Small intestine (tissue), 7 donors: ENCODE measurements at regions not wholly inside any gene's neighbourhood (a gene's known extent, or its start where the extent isn't known, plus 50 kb on each side); places are given as distances from the start of the nearest gene placed in this dataset.

ENCODE experiments used
- DNase-seq, 2 donors: peaks; one replicate each; pipeline versions ENCODE4 v3.0.0 to v3.0.0-alpha.2; 2013
- FAIRE-seq: peaks from 2 replicates; lab custom pipeline; 2012; peaks lifted over from hg19 to GRCh38; lab: Jason Lieb, UNC
- H3K27ac ChIP-seq, 3 donors: one replicate each; pipeline ENCODE4 v1.5.1; 2013; ENCODE audit warnings: low read length in 2 of 3, mild to moderate bottlenecking in 2 of 3, control low read depth in 1 of 3, inconsistent platforms in 1 of 3, low read depth in 1 of 3, moderate library complexity in 1 of 3
- H3K27me3 ChIP-seq, 3 donors: one replicate each; pipeline ENCODE4 v1.6.1; 2013; ENCODE audit warnings: low read length in 3 of 3, inconsistent platforms in 1 of 3; ENCODE audit not compliant: control insufficient read depth in 3 of 3, insufficient read depth in 3 of 3
- H3K36me3 ChIP-seq, 3 donors: one replicate each; pipeline ENCODE4 v1.6.1; 2013; ENCODE audit warnings: low read length in 3 of 3, inconsistent platforms in 1 of 3, low read depth in 1 of 3, mild to moderate bottlenecking in 1 of 3, moderate library complexity in 1 of 3; ENCODE audit not compliant: control insufficient read depth in 3 of 3, insufficient read depth in 2 of 3
- H3K4me1 ChIP-seq, 3 donors: one replicate each; pipeline ENCODE4 v1.6.1; 2013; ENCODE audit warnings: low read length in 2 of 3, inconsistent platforms in 1 of 3, low read depth in 1 of 3, mild to moderate bottlenecking in 1 of 3, moderate library complexity in 1 of 3; ENCODE audit not compliant: control insufficient read depth in 3 of 3, insufficient read depth in 2 of 3
- H3K4me3 ChIP-seq, 3 donors: one replicate each; pipeline ENCODE4 v1.5.1; 2013; ENCODE audit warnings: low read length in 3 of 3, control low read depth in 1 of 3, inconsistent platforms in 1 of 3, low read depth in 1 of 3, mild to moderate bottlenecking in 1 of 3, moderate library complexity in 1 of 3
- H3K9me3 ChIP-seq, 2 donors: one replicate each; pipeline ENCODE4 v1.6.1; 2013; ENCODE audit warnings: low read depth in 1 of 2, low read length in 1 of 2; ENCODE audit not compliant: control insufficient read depth in 2 of 2, insufficient read depth in 1 of 2
- WGBS, 3 donors: extraction: QIAGEN DNeasy Blood & Tissue Kit; methylation state at CpG; one replicate each; pipeline ENCODE4 v1.1.7; 2013; 5-methylcytosine and 5-hydroxymethylcytosine counted together
- donor health status: healthy with polysubstance abuse.
- donor health status: control.
- donor health status: control.
- donor health status: Bipolar disorder and iron deficiency.
- donor health status: healthy.

- 50 to 71% (median 61%) methylated on average over 1 of the region's 1 CpG for WGBS, 3 donors
- no peak for DNase-seq
Observed at GRCh38 chr11:23252426-23252825, 392.2 kb upstream of the CCDC179 start.

GRCh38 chr11:23257088-23257487 is 396.8 kb upstream of the CCDC179 start:
- no peaks in the 10 kb centered on the region for H3K36me3 ChIP-seq
- H3K4me3 ChIP-seq: no peak overlapping the region
- no peaks in the 10 kb centered on the region for H3K4me1 ChIP-seq
- DNase-seq (no peak), FAIRE-seq (no peak)
- no peaks in the 10 kb centered on the region for H3K27me3 ChIP-seq
- H3K27ac ChIP-seq: no peak overlapping the region
- no peaks in the 10 kb centered on the region for H3K9me3 ChIP-seq

More at GRCh38 chr11:23252426-23252825, 392.2 kb upstream of the CCDC179 start:
- Histone ChIP-seq H3K27ac (no peak overlapping the region), H3K9me3 (no peaks in the 10 kb centered on the region), H3K36me3 (no peaks in the 10 kb centered on the region), H3K27me3 (no peaks in the 10 kb centered on the region), H3K4me3 (no peak overlapping the region), H3K4me1 (no peaks in the 10 kb centered on the region)
- no peak for FAIRE-seq

- H3K27ac ChIP-seq: no peak overlapping the region
- no peaks in the 10 kb centered on the region for H3K9me3 ChIP-seq
- no peaks in the 10 kb centered on the region for H3K36me3 ChIP-seq
- no peak for DNase-seq
- no peaks in the 10 kb centered on the region for H3K27me3 ChIP-seq
- no peak overlapping the region for H3K4me3 ChIP-seq
- no peaks in the 10 kb centered on the region for H3K4me1 ChIP-seq
- no peak for FAIRE-seq
Observed at GRCh38 chr11:23257556-23257955, 397.3 kb upstream of the CCDC179 start.

GRCh38 chr11:23263466-23263865 is 403.2 kb upstream of the CCDC179 start:
- Histone ChIP-seq H3K4me3 (no peak overlapping the region), H3K4me1 (no peaks in the 10 kb centered on the region), H3K27ac (no peak overlapping the region), H3K36me3 (no peaks in the 10 kb centered on the region), H3K9me3 (no peaks in the 10 kb centered on the region), H3K27me3 (no peaks in the 10 kb centered on the region)
- DNase-seq (no peak), FAIRE-seq (no peak)

- no peak for FAIRE-seq
- Histone ChIP-seq H3K36me3 (no peaks in the 10 kb centered on the region), H3K4me3 (no peak overlapping the region), H3K9me3 (no peaks in the 10 kb centered on the region), H3K4me1 (no peaks in the 10 kb centered on the region), H3K27ac (no peak overlapping the region), H3K27me3 (no peaks in the 10 kb centered on the region)
- DNase-seq: peak in 1 of 2 donors; percentile 2
Observed at GRCh38 chr11:23272095-23272494, 411.8 kb upstream of the CCDC179 start.

GRCh38 chr11:23278121-23278520 is 417.8 kb upstream of the CCDC179 start:
- 88 to 91% (median 88%) methylated on average over 4 of the region's 4 CpGs for WGBS, 3 donors
- Histone ChIP-seq H3K4me1 (no peaks in the 10 kb centered on the region), H3K27me3 (no peaks in the 10 kb centered on the region), H3K36me3 (no peaks in the 10 kb centered on the region), H3K9me3 (no peaks in the 10 kb centered on the region), H3K27ac (no peak overlapping the region), H3K4me3 (no peak overlapping the region)
- DNase-seq (no peak), FAIRE-seq (no peak)

GRCh38 chr11:23280088-23280487 is 419.8 kb upstream of the CCDC179 start:
- DNase-seq (no peak), FAIRE-seq (no peak)
- H3K27me3 ChIP-seq: no peaks in the 10 kb centered on the region
- H3K4me3 ChIP-seq: no peak overlapping the region
- no peaks in the 10 kb centered on the region for H3K4me1 ChIP-seq
- H3K36me3 ChIP-seq: no peaks in the 10 kb centered on the region
- no peaks in the 10 kb centered on the region for H3K9me3 ChIP-seq
- WGBS, 3 donors: 85 to 93% (median 88%) methylated on average over 2 of the region's 2 CpGs
- no peak overlapping the region for H3K27ac ChIP-seq

GRCh38 chr11:23283666-23284065 is 423.4 kb upstream of the CCDC179 start:
- no peaks in the 10 kb centered on the region for H3K4me1 ChIP-seq
- no peaks in the 10 kb centered on the region for H3K9me3 ChIP-seq
- no peak overlapping the region for H3K27ac ChIP-seq
- no peak for FAIRE-seq
- no peak for DNase-seq
- WGBS, 3 donors: 85 to 94% (median 92%) methylated on average over 1 of the region's 1 CpG
- no peaks in the 10 kb centered on the region for H3K27me3 ChIP-seq
- no peak overlapping the region for H3K4me3 ChIP-seq
- no peaks in the 10 kb centered on the region for H3K36me3 ChIP-seq

GRCh38 chr11:23284631-23285030 is 424.4 kb upstream of the CCDC179 start:
- no peak for FAIRE-seq
- no peaks in the 10 kb centered on the region for H3K4me1 ChIP-seq
- DNase-seq: no peak
- H3K27ac ChIP-seq: no peak overlapping the region
- H3K36me3 ChIP-seq: no peaks in the 10 kb centered on the region
- no peak overlapping the region for H3K4me3 ChIP-seq
- no peaks in the 10 kb centered on the region for H3K9me3 ChIP-seq
- H3K27me3 ChIP-seq: no peaks in the 10 kb centered on the region
